ENCODE measurements at regions not wholly inside any gene's neighbourhood (a gene's known extent, or its start where the extent isn't known, plus 50 kb on each side); places are given as distances from the start of the nearest gene placed in this dataset.

GRCh38 chr9:13532407-13532806 lies 252.9 kb upstream of the MPDZ start:
- TF ChIP-seq, protein P1, sequence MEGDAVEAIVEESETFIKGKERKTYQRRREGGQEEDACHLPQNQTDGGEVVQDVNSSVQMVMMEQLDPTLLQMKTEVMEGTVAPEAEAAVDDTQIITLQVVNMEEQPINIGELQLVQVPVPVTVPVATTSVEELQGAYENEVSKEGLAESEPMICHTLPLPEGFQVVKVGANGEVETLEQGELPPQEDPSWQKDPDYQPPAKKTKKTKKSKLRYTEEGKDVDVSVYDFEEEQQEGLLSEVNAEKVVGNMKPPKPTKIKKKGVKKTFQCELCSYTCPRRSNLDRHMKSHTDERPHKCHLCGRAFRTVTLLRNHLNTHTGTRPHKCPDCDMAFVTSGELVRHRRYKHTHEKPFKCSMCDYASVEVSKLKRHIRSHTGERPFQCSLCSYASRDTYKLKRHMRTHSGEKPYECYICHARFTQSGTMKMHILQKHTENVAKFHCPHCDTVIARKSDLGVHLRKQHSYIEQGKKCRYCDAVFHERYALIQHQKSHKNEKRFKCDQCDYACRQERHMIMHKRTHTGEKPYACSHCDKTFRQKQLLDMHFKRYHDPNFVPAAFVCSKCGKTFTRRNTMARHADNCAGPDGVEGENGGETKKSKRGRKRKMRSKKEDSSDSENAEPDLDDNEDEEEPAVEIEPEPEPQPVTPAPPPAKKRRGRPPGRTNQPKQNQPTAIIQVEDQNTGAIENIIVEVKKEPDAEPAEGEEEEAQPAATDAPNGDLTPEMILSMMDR (IDR thresholded peaks at IDR 0.05), result no peak
- no peak for TF ChIP-seq POLR2A (IDR thresholded peaks at IDR 0.05)

All from thyroid gland (tissue), 4 donors.